ENCODE measurements at regions not wholly inside any gene's neighbourhood (a gene's known extent, or its start where the extent isn't known, plus 50 kb on each side); places are given as distances from the start of the nearest gene placed in this dataset.

GRCh38 chr7:145539910-145540309, 576.7 kb upstream of the CNTNAP2 start:
- no peaks in the 10 kb centered on the region for H3K36me3 Mint-ChIP-seq
- Histone ChIP-seq H3K4me2 (replicated peaks; ENCODE audit: extremely low read depth, low read length, poor library complexity, severe bottlenecking) (no peak overlapping the region), H3K9me3 (replicated peaks in 1 of 2; ENCODE audit: control insufficient read depth in 1 of 2, insufficient read depth in 1 of 2, low read length in 2 of 2) (no peaks in the 10 kb centered on the region), H3K79me2 (ENCODE audit: insufficient read depth, low read length) (no peaks in the 10 kb centered on the region), H3K36me3 (replicated peaks in 1 of 2; ENCODE audit: control insufficient read depth in 1 of 2, insufficient read depth in 2 of 2, low read length in 2 of 2) (no peaks in the 10 kb centered on the region), H3K27me3 (ENCODE audit: control insufficient read depth in 2 of 2, insufficient read depth in 2 of 2, low read length in 2 of 2) (no peaks in the 10 kb centered on the region), H2AFZ (ENCODE audit: insufficient read depth, low read depth, low read length, poor library complexity, severe bottlenecking) (no peak overlapping the region), H3K9ac (ENCODE audit: insufficient read depth, low read length, poor library complexity, severe bottlenecking) (no peak overlapping the region), H4K20me1 (ENCODE audit: insufficient read depth, low read length) (no peaks in the 10 kb centered on the region), H3K4me3 (replicated peaks in 1 of 3; ENCODE audit: low read depth in 2 of 3, low read length in 3 of 3) (no peak overlapping the region), H3K27ac (ENCODE audit: low read depth in 1 of 2, low read length in 2 of 2) (no peak overlapping the region), H3K4me1 (ENCODE audit: control insufficient read depth in 1 of 2, insufficient read depth in 2 of 2, low read length in 2 of 2) (no peaks in the 10 kb centered on the region)
- no peak overlapping the region for H3K27ac Mint-ChIP-seq
- no peak for DNase-seq
- intact Hi-C loops (cut with micrococcal nuclease) = no loop called here
- WGBS (ENCODE audit: insufficient coverage) = no CpG with 5 or more reads among the region's 2 CpGs
- no peak overlapping the region for H3K4me3 Mint-ChIP-seq
- no peaks in the 10 kb centered on the region for H3K27me3 Mint-ChIP-seq (ENCODE audit: low read depth in 3 of 3)
- peaks cover 0 to 3% (median 0%) of the 10 kb centered on the region in 7 donors for H3K9me3 Mint-ChIP-seq
- TF ChIP-seq, protein P1, sequence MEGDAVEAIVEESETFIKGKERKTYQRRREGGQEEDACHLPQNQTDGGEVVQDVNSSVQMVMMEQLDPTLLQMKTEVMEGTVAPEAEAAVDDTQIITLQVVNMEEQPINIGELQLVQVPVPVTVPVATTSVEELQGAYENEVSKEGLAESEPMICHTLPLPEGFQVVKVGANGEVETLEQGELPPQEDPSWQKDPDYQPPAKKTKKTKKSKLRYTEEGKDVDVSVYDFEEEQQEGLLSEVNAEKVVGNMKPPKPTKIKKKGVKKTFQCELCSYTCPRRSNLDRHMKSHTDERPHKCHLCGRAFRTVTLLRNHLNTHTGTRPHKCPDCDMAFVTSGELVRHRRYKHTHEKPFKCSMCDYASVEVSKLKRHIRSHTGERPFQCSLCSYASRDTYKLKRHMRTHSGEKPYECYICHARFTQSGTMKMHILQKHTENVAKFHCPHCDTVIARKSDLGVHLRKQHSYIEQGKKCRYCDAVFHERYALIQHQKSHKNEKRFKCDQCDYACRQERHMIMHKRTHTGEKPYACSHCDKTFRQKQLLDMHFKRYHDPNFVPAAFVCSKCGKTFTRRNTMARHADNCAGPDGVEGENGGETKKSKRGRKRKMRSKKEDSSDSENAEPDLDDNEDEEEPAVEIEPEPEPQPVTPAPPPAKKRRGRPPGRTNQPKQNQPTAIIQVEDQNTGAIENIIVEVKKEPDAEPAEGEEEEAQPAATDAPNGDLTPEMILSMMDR (IDR thresholded peaks at IDR 0.05) = no peak
- no peaks in the 10 kb centered on the region for H3K4me1 Mint-ChIP-seq

- no peaks in the 10 kb centered on the region for H3K79me2 ChIP-seq (ENCODE audit: insufficient read depth, low read length)
- H3K4me2 ChIP-seq (replicated peaks; ENCODE audit: extremely low read depth, low read length, poor library complexity, severe bottlenecking) = no peak overlapping the region
- TF ChIP-seq, protein P1 (IDR thresholded peaks at IDR 0.05) = no peak
- no peaks in the 10 kb centered on the region for H3K36me3 ChIP-seq (replicated peaks in 1 of 2; ENCODE audit: control insufficient read depth in 1 of 2, insufficient read depth in 2 of 2, low read length in 2 of 2)
- no peak overlapping the region for H3K27ac ChIP-seq (ENCODE audit: low read depth in 1 of 2, low read length in 2 of 2)
- intact Hi-C loops (cut with micrococcal nuclease) = no loop called here
- H3K4me1 ChIP-seq (ENCODE audit: control insufficient read depth in 1 of 2, insufficient read depth in 2 of 2, low read length in 2 of 2) = no peaks in the 10 kb centered on the region
- no peak overlapping the region for H3K4me3 ChIP-seq (replicated peaks in 1 of 3; ENCODE audit: low read depth in 2 of 3, low read length in 3 of 3)
- H3K27me3 Mint-ChIP-seq (ENCODE audit: low read depth in 3 of 3) = no peaks in the 10 kb centered on the region
- H3K9me3 Mint-ChIP-seq = peaks cover 0 to 5% (median 0%) of the 10 kb centered on the region in 7 donors
- no peaks in the 10 kb centered on the region for H3K4me1 Mint-ChIP-seq
- no peak overlapping the region for H2AFZ ChIP-seq (ENCODE audit: insufficient read depth, low read depth, low read length, poor library complexity, severe bottlenecking)
- H3K27ac Mint-ChIP-seq = no peak overlapping the region
- no peaks in the 10 kb centered on the region for H3K9me3 ChIP-seq (replicated peaks in 1 of 2; ENCODE audit: control insufficient read depth in 1 of 2, insufficient read depth in 1 of 2, low read length in 2 of 2)
- no peak for DNase-seq
- H3K9ac ChIP-seq (ENCODE audit: insufficient read depth, low read length, poor library complexity, severe bottlenecking) = no peak overlapping the region
- H3K36me3 Mint-ChIP-seq = no peaks in the 10 kb centered on the region
- no CpG with 5 or more reads among the region's 1 CpG for WGBS (ENCODE audit: insufficient coverage)
- H3K4me3 Mint-ChIP-seq = no peak overlapping the region
- H3K27me3 ChIP-seq (ENCODE audit: control insufficient read depth in 2 of 2, insufficient read depth in 2 of 2, low read length in 2 of 2) = no peaks in the 10 kb centered on the region
- no peaks in the 10 kb centered on the region for H4K20me1 ChIP-seq (ENCODE audit: insufficient read depth, low read length)
Measured at GRCh38 chr7:145534301-145534700, 582.3 kb upstream of the CNTNAP2 start.
